GM21447 (cell line): ENCODE measurements at regions not wholly inside any gene's neighbourhood (a gene's known extent, or its start where the extent isn't known, plus 50 kb on each side); places are given as distances from the start of the nearest gene placed in this dataset.

Experiments used
- ATAC-seq: cut with Tn5 transposase; IDR thresholded peaks from one replicate; pipeline ENCODE4 v1.9.1; 2021; ENCODE audit not compliant: unreplicated experiment

DNA sequence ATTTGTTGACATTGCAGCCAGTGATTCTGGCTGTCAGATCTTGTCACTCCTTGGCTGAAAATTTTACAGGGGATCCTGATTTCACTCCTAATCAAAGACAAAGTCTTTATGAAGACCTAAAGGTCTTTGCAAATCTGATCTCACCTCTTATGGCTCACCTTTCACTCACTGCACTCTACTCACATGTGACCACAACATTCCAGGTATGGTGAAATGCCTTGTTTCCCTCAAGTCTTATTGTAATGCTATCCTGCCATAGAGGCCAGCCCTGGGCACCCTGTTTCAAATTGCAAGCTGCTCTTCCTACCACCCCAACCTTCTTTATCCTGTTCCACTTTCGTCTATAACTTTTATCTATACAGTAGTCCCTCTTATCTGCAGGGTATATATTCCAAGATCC is 200.1 kb downstream of the NDFIP2 start:
- no peak for ATAC-seq

GRCh38 chr13:79680485-79680884 is 199.5 kb downstream of the NDFIP2 start:
- ATAC-seq, result no peak

DNA sequence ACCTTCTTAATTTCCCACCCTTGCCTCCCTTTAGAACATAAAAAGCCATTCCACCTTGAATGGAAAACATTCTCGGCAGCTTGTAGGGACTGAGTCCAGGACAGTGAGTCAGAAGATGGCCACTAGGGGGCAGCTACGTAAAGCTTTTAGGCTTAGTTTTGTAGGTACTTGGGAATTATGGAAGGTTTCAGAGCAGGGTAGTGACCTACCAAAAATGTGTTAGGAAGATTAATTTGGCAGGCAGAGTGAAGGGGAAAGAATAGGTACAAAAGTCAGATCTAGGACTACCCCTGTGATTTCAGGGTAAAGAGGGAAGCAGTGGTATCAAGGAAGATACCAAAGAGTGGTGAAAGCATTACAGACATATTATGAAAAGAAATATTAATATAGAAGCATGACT is 198.4 kb downstream of the NDFIP2 start:
- peak; percentile 65 for ATAC-seq

GRCh38 chr13:79678100-79678499 is 197.1 kb downstream of the NDFIP2 start:
- no peak for ATAC-seq

DNA sequence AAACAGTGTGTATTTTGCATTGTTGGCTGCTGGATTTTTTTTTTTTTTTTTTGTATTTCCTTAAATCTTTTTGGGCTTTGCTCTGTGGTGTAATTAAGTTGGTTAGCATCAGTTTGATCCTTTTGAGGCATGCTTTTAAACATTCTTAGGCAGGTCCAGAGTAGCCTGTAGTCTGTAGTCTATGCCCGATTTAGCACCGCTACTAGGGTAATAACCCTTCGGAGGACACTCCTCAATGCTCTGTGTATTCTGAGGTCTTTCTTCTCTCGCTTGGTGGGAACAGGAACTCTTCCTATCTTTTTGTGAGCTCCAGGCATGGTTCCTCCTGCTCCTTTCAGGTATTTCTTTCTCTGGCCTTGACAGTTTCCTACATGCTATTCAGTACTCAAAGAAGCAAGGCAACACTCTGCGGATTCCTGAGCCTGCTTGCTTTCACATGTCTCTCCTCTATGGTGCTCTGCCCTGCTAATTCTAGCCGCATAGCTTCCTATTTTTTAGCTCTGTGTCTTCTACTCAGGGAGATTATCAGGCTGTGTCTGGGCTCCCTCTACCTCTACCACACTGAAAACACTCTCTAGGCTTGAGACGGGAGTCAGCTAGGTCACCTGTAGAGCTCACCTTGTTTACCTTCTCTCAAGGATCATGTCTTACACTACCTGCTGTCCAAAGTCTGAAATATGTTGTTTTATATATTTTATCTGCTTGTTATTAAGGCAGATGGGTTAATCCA is 195.1 kb downstream of the NDFIP2 start:
- no peak for ATAC-seq

GRCh38 chr13:79674765-79675515 is 194.0 kb downstream of the NDFIP2 start:
- no peak for ATAC-seq

- no peak for ATAC-seq
Measured at GRCh38 chr13:79673993-79674377, 193.0 kb downstream of the NDFIP2 start.

DNA sequence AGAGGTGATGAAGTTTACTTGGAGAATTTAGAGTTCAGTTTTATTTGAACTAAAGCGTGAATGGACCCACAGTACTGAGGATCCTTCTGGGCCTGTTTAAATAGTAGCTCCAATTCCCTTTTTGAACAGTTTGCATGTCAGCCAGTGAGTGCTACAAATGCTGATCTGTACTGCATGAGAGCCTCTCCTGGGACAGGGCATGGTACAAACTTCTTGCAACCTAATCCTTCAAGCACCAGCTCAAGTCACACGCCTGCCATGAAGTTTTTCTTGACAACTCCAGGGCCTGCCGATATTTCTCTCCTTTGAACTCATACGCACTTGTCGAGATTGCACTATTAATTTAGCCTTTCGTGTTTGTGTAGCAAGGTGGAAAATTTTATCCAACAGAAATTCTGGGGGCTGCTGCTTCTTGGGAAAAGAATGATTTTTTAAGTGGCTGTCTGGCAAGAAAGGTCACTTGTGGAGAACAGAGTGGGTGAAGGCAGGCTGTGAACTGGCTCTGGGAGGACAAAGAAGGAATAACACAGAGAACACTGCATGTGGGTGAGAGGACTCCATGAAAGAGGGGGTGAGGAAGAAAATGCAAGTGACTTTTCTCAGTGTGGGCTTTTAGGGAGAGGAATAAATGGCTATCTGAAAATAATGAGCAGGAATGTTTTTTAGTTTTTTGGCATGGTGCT is 192.5 kb downstream of the NDFIP2 start:
- no peak for ATAC-seq

GRCh38 chr13:79671420-79671819 is 190.5 kb downstream of the NDFIP2 start:
- no peak for ATAC-seq

GRCh38 chr13:79668201-79668752 is 187.3 kb downstream of the NDFIP2 start:
- ATAC-seq, result no peak

DNA sequence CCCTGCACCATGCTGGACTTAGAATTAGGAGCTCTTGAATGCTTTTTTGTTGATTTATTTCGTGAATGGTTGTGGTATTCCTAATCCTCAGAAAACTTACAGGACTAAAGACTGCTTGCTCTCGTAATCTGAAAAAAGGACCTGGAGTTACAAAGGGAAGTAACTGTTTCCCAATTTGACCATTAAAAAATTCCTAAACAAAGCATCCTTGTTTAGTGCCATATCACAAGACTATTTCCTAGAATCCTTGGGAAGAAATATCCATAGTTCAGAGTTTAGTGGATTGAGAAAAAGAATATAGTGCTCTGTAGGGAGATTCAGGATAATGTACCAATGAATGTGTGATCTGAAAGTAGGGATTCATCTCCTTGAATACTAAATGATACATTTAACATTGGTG is 186.8 kb downstream of the NDFIP2 start:
- no peak for ATAC-seq

- no peak for ATAC-seq
Measured at GRCh38 chr13:79663977-79664636, 183.2 kb downstream of the NDFIP2 start.

- no peak for ATAC-seq
Measured at GRCh38 chr13:79663435-79663834, 182.5 kb downstream of the NDFIP2 start.

- no peak for ATAC-seq
Measured at GRCh38 chr13:79662882-79663281, 181.9 kb downstream of the NDFIP2 start.

GRCh38 chr13:79660361-79660760 is 179.4 kb downstream of the NDFIP2 start:
- ATAC-seq, result no peak

GRCh38 chr13:79659121-79659521 is 178.2 kb downstream of the NDFIP2 start:
- no peak for ATAC-seq

DNA sequence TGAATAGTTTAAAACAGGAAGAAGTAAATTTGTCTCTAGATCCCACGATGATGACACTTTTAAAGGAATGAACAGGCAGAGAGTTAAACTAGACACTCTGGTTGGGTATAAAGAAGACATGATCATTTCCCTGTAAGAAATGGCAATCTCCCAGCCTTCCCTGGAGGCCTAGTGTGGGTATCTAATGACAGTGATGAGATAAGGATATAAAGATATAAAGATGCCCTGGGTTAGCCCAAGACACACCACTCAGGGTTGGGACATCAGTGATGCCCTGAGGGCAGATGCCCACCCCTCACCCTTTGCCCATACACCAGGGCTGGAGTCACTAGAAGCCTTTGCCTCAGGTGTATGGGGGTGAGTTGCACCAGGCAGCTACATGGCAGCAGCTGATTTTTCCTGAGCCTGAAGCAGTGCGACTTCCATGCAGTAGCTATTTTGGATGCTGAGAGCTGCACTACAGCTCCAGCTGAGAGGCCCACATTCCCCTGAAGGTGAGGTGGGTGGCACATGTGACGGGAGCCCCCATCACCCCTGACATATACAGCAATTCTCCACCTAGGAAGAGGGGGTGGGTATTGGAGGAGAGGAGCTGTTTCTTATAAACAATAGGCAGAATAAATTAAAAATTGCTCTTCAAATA is 177.5 kb downstream of the NDFIP2 start:
- no peak for ATAC-seq

- no peak for ATAC-seq
Measured at GRCh38 chr13:79655509-79655908, 174.6 kb downstream of the NDFIP2 start.

GRCh38 chr13:79654520-79654919 is 173.6 kb downstream of the NDFIP2 start:
- ATAC-seq, result no peak

DNA sequence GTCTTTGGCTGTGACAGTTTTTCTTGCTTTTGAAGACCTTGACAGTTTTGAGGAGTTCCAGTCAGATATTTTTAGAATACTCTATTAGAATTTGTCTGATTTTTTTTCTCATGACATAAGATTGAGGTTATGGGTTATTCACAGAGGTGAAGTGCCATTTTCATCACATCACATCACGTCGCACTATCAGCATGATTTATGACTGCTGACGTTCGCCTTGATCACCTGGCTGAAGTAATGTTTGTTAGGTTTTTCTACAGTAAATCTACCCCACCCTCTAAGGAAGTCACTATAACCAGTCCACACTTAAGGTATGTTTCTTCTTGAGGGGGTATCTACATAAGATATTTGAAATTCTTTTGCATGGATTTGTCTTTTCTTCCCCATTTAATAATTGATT is 169.7 kb downstream of the NDFIP2 start:
- no peak for ATAC-seq

- ATAC-seq, result no peak
Measured at GRCh38 chr13:79648191-79648590, 167.2 kb downstream of the NDFIP2 start.
